Sciatic nerve (tissue), 2 donors: ENCODE measurements at regions not wholly inside any gene's neighbourhood (a gene's known extent, or its start where the extent isn't known, plus 50 kb on each side); places are given as distances from the start of the nearest gene placed in this dataset.
A peak's percentile ranks its signal among the peaks of the same experiment; 100 is the strongest.
"Not testable (repeated sequence)": the region's sequence is repeated elsewhere in the genome, so short reads cannot be mapped to it uniquely, and the experiment has no call there.

Experiments
- ATAC-seq: fragments of 200-7000 bp; cut with Tn5 transposase; one replicate; pipeline ENCODE4 v1.9.1; 2020; ENCODE audit warnings: mild to moderate bottlenecking, moderate library complexity
- DNase-seq: peaks from one replicate; pipeline ENCODE4 v3.0.0-alpha.2; 2020; ENCODE audit warnings: low spot score
- intact Hi-C: fragments of 100-400 bp; cut with DNase I; formaldehyde crosslinking; loops from one replicate; pipeline ENCODE4 v1.14.2; 2022
- donor health status: DM: no; HTN: no; CAD: no.
- donor health status: DM: no; HTN: no; CAD: no.

DNA sequence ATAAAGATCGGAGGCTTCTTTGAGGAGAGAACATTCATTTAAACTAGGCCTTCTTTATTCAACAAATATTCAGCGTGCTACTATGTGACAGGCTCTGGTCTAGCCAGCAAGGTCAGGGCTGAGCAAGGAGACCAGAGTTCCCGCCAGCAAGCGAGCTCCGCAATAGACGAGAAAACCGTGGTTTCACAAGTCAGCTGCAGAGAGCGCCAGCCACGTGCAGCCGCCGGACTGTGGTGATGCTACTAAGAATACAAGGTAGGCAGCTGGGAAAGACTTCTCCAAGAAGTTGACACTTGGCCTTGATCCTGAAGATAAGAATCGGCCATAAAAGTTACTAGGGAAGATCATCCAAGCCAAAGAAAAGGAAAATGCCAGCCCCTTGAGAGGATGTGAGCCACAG, 533.7 kb upstream of the SALL3 start:
- DNase-seq (no peak), ATAC-seq (no peak)
- intact Hi-C loops, result no loop called here

DNA sequence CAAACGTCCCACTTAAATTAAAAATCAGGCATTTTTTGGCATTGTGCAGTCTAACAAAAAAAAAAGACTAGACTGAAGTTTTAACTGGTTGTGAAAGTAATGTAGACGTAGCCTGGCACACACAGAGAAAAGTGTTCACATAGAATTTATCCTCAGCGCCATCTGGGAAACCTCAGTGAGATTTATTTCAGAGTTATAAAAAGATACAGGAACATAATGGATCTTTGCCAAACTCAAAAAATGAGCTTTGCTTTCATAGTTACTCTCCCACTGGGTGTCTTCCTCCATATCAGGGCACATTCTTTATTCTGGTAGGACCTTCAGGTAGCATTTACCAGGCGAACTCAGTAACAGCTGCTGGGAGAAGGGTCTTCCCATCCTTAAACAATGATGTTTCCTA, 532.4 kb upstream of the SALL3 start:
- ATAC-seq (no peak), DNase-seq (no peak)
- intact Hi-C loops, result no loop called here

DNA sequence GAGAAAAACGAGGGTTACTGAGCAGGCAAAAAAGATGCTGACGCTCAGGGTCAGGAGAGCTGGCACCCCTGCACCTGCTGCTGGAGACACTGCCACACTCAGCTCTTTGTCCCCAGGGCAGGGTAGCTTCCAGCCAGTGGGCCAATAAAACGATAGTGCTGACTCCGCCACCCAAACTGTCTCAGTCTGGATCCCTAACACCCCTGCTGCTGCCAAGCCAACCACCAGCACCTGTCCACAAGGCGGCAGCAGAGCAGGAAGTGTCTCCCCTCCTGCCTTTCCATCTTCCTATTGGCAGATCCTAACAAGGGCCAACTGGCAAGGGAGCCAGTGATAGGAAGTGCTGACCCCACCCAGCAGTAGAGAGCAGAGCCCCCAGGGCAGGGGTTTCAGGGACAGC, 531.5 kb upstream of the SALL3 start:
- intact Hi-C loops, result no loop called here
- no peak for DNase-seq
- no peak for ATAC-seq

DNA sequence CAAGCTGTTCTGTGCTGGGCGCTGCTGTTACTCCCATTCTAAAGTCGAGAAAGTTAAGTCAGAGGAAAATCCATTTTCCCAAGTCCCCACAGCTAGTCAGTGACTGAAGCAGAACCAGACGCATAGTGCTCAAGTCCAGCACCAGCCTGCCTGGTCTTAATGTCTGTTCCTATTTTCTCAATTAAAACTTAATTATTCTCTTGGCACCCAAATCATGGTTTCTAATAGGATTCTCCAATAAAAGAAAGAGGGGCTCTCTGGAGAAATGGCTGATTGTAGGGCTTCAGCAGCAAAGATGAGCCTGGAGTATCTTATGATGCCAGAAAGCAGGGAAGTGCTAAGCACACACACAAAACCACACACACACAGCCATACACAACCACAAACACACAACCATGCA, 531.0 kb upstream of the SALL3 start:
- DNase-seq (no peak), ATAC-seq (no peak)
- intact Hi-C loops, result no loop called here

DNA sequence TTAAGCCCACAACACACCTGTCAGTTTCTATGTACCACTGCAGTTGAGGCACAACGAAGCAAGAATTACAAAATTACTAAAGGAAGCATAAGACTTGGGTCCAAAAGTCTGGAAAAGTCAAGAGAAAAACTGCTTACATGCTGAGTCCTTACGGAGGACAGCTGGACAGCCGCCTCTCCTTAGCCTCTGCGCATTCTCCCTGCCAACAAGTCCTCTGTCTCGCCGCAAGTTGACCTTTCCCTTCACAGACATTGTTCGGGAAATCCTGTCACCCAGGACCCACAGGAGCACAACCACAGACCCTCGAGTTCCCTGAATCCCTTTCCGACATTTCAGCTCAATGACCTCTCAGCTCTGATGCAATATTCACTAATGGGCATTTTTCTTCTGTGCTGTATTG, 525.4 kb upstream of the SALL3 start:
- no peak for DNase-seq
- no peak for ATAC-seq
- intact Hi-C loops, result no loop called here

DNA sequence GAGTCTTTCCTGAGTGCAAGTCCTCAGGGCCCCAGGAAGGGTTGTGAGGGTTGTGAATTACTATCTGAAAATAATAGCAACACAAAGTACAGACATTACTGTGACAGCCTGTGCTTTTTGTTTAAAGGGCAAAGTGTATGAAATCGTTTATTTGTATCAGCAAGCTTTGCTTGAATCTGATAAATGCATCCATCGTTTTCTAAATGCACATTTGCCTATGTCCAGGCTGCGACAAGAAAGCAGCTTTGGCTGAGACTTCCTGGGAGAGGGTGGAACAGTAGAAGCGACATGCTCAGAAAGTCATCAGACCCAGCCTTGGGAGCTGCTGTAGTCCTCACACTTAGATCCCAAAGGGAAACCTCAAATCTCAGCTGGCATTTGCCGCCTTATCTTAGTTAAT, 524.2 kb upstream of the SALL3 start:
- intact Hi-C loops, result no loop called here
- no peak for ATAC-seq
- DNase-seq, result no peak

DNA sequence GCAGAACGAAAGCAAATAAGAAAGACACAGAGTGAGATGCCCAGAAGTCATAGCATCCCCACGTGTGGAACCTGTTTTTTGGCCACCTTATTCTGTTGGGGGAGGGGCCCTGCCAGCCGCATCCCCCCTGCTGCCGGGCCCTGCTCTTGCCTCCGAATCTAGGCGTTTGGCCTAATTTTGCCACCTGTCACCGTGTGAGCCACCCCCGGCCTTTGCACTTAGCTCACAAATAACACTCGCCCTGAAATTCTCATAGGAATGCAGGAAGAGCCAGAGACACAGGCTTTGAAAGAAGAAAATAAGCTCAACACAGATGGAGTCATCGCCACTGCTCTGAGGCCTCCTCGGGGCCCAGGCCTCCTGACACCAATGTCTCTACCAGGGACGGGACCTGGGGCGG, 522.6 kb upstream of the SALL3 start:
- ATAC-seq, result no peak
- intact Hi-C loops, result no loop called here
- no peak for DNase-seq

DNA sequence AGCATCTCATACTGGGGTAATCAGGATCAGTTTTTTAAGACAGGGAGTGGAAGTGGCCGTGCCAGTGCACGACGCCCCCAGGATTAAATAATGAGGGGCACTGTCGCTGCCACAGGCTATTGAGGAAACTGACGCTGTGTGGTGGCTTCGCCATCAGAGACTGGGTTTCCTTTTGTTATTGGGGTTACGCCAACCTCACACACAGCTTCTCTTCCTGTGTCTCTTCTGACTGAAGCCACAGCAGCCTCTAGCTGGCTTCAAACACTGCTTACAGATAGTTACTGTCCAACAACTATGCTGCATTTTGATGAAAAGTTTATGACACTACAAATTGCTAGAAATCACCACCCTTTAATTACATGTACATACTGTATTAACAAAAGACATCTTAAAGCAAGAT, 521.9 kb upstream of the SALL3 start:
- intact Hi-C loops, result no loop called here
- ATAC-seq (no peak), DNase-seq (no peak)

DNA sequence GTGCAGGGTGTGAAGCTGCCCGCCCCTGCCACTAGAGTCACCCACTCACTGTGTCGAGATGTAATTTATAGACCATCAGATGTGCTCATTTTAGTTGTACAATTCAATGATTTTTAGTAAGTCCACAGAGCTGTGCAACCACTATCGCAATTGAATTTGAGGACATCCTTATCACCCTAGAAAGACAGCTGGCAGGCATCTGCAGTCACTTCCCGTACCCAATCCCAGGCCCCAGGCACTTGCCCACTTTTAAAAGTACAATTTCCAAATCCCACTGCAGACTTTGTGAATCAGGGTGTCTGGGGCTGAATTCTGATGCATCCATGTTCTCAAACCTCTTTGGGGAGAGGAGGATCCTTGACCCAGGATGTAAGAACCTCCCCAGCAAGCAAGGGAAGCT, 521.3 kb upstream of the SALL3 start:
- ATAC-seq (no peak), DNase-seq (no peak)
- intact Hi-C loops, result no loop called here

DNA sequence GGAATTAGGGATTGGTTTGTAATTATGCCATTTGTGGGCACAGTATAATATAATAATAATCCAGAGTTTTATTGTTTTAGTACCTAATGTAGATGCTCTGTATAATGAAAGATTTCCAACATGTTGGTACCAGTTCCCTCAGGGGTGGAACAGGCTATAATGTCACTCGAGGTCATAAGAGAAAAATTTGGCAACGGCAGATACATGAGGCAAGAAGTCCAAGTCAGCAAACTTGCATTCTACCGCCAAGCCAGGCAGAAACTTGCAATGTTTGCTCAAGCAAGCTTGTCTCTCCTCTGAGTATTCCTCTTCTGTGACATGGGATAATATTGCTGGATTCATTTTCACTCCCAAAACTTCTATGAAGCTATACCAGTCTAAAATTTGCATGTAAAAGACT, 520.0 kb upstream of the SALL3 start:
- no peak for DNase-seq
- ATAC-seq, result no peak
- intact Hi-C loops, result no loop called here

DNA sequence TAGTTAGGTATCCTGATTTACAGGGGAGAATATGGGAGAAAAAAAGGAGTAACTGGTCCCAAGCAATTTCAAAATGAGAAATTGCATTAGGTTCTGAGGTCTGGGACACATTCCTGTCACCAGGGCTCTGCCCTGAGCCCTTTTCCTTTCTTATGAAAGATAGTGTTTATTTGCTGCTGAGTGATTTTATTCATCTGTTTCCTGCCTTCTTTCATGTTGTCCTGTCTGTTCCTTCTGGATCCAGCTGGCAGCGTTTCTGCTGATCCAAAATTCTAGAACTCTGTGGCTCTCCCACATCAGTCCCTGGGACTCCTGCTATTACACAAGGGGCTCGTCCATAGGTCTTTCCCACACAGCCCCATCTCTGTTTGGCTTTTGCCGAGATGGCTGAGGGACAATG, 519.1 kb upstream of the SALL3 start:
- DNase-seq, result no peak
- no peak for ATAC-seq
- intact Hi-C loops, result no loop called here

DNA sequence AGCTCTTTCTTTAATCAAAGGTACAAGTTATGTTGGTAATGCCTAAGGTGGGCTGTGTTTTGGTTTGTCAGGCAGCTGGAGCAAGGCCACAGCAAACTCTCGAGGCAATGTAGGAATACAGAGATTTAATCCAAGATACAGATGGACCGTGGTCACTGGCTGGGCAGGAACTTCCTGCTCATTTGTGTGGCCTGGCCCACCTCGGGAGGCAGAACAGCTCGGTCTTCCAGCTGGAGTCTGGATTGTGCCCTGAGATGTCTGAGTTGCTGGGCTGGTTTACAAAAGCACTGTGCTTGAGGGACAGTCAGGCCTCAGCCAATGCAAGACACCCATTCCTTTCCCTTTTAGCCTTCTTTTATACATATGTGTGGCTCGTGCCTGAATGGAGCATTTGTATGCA, 506.1 kb upstream of the SALL3 start:
- DNase-seq, result no peak
- intact Hi-C loops, result no loop called here
- no peak for ATAC-seq

DNA sequence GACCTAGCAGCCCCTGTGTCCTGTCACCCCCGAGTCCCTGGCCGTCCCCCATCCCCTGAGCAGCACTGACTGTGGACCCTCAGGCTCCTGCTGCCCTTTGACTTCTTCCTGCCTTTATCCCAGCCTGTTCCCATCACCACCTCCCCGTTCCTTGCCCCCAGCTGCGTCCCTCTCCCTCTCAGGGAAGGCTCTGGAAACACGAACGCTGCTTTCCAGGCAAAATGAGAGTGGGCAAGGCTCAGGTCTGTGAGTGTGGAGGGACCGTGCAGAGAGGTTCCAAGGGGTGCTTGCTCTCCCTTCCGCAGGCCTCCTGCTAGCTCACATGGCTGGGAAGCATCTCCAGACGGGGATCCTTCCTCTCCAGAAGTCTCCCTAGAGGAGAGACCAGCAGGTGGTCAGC, 501.8 kb upstream of the SALL3 start:
- intact Hi-C loops, result no loop called here
- no peak for DNase-seq

DNA sequence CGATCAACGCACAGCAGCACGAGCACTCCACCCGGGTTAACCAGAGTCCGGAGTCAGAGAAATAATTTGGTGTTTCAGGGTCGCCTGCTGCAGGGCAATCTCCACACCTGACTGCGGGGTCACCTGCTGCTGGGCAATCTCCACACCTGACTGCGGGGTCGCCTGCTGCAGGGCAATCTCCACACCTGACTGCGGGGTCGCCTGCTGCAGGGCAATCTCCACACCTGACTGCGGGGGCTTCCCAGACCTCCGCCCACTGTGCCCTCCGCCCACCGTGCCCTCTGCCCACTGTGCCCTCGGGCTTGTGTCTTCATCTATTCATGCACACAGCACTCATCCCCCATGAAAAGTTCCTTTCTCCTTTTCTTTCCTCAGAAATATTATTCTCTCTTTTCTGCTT, 500.2 kb upstream of the SALL3 start:
- intact Hi-C loops, result no loop called here
- ATAC-seq (no peak), DNase-seq (no peak)

More for the DNA sequence above, 501.8 kb upstream of the SALL3 start:
- no peak for ATAC-seq

DNA sequence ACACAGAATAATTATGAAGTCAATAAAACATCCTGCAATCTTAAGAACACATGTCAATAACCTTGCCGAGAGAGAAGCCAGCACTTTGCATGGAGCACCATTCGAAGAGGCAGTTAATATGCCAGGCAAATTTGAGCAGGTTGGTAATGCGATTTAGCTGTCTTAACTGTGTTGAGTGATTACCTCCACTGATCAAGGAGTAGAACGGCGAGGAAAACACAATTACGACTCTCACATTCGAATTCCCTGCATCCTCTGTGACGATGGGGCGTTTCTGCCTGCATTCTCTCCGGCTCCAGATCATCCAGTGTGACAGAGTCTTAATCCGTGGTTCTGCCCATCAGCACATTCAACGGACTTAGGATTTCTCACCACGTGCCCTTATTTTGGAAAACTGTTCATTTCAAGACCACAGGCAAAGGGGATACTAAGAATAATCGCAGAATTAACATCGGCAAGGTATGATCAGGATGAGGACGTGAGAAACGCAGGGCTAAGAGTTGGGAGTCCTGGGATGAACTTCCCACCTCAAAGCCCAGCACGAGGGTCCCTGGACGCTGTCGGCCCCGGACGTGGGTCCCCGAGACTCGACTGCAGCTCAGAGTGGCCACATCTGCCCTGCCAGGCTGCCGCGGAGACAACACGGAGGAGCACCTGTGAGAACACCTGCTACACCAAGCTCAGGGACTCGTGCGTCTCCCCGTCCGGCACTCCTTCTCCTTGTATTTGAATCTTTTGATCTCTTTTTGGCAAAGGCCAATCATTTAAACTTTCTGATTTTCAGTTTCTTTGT, 499.2 kb upstream of the SALL3 start:
- ATAC-seq (no peak), DNase-seq (no peak)
- intact Hi-C loops, result no loop called here

DNA sequence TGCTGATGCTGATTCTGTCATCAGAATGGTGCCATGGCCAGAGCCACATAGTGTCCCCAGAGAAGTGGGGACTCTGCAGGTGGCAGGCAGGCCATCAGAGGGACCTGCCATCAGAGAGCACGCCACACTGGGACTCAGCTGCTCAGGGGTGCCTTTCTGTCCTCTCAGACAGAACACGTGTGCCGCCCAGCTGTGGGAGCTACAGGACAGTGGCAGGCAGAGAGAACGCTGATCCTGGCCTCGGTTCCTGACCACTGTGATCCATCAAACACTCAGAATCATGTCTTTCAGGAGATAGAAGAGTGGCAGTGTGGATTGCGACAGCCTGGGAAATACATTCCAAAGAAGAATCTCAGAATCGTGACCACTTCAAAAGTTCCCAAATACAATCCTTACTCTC, 497.2 kb upstream of the SALL3 start:
- DNase-seq (no peak), ATAC-seq (no peak)
- intact Hi-C loops, result no loop called here

DNA sequence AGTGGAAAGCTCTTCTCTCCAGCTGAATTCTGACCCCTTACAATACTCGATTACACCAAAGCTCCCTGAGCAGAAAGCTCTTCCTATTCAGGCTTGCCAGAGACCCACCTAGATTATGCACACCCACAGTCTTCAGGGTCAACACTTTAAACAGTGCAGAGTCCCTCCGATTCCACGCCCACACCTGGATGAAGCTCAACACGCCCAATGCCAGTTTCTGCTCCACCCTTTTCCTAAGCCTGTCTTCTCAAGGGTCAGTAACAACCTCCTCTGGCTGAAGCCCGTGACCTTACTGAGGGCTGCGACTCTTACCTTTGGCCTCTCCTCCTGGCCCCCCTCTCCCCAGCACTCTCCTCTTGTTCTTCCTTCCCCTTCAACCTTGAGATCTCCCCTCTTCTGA, 492.0 kb upstream of the SALL3 start:
- DNase-seq (no peak), ATAC-seq (no peak)
- intact Hi-C loops, result no loop called here

DNA sequence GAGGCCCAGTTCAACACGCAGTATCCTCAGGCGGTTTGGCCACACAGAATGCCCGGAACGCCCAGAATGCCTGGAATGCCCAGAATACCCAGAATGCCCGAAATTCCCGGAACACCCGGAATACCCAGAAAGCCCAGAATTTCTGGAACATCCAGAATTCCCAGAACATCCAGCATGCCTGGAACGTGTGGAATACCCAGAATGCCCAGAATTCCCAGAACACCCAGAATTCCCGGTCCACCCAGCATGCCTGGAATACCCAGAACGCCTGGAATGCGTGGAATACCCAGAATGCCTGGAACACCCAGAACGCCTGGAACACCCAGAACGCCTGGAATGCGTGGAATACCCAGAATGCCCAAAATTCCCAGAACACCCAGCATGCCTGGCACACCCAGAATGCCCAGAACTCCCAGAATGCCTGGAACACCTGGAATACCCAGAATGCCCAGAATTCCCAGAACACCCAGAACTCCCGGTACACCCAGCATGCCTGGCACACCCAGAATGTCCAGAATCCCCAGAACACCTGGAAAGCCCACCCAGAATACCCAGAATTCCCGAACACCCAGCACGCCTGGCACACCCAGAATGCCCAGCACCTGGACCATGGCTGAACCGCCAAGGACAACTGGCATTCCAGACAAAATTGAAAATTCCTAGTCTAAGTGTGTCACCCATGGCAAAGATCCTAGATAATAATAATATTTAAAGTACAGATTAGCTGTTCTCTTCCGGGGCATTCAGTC, 487.4 kb upstream of the SALL3 start:
- ATAC-seq (no peak), DNase-seq (no peak)
- intact Hi-C loops, result no loop called here

DNA sequence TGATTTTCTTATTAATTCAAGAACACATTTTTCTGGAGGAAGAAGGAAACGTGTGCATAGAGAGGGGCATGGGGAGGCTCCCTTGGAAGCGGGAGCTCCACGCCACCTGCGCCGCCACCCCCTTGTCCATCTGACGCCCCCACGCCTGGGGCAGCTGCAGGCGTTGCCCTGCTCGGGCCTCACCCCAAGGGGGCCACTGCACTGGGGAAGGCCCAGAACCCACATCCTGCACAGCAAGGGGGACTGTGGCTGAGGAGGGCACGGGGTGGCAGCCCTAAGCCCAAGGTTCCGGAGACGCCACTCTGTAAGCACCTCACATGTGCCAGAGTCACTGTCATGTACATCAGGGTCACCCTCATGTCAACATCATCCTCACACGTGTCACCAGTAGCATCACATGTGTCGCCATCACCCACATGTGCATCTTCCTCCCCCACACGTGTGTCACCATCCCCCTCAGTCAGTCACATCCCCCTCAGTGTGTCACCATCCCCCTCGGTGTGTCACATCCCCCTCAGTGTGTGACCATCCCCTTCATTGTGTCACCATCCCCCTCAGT, 486.7 kb upstream of the SALL3 start:
- intact Hi-C loops, result no loop called here
- DNase-seq, result no peak

DNA sequence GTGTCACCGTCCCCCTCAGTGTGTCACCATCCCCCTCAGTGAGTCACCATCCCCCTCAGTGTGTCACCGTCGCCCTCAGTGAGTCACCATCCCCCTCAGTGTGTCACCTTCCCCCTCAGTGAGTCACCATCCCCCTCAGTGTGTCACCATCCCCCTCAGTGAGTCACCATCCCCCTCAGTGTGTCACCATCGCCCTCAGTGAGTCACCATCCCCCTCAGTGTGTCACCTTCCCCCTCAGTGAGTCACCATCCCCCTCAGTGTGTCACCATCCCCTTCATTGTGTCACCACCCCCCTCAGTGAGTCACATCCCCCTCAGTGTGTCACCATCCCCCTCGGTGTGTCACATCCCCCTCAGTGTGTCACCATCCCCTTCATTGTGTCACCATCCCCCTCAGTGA, 486.1 kb upstream of the SALL3 start:
- ATAC-seq, DNase-seq, intact Hi-C loops: not testable (repeated sequence)

More for the DNA sequence above, 486.7 kb upstream of the SALL3 start:
- peak; percentile 39 for ATAC-seq
